ENCODE measurements at regions not wholly inside any gene's neighbourhood (a gene's known extent, or its start where the extent isn't known, plus 50 kb on each side); places are given as distances from the start of the nearest gene placed in this dataset.

DNA sequence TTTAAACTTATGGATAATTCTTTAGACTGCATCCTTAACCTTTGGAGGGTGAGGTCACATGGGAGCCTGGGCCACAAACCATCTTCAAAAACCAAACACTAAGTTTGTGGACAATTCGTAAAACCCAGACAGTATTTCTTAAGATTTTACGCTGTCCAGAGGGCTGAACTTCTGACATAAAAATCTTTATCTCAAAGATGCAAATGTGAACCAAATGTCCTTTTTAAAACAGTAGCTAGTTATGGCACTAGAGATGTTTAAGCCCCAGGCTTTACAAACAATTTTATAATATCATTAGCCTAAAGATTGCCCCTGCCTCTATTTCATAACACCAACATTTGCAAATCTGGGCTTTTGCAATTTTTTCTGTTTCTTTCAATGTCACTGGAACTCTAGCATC lies 287.2 kb downstream of the SATB1 start:
- no peaks in the 10 kb centered on the region for H3K79me2 ChIP-seq (ENCODE audit: control insufficient read depth in 1 of 2, insufficient read depth in 2 of 2, low read length in 2 of 2)
- H3K4me2 ChIP-seq (ENCODE audit: insufficient read depth in 1 of 2, low read depth in 2 of 2, low read length in 2 of 2), result no peak overlapping the region
- no peak overlapping the region for H4K5ac ChIP-seq (ENCODE audit: insufficient read length, low read depth, low read length)
- FAIRE-seq (no peak), DNase-seq (ENCODE audit: low read depth in 1 of 2, low spot score in 2 of 2) (no peak)
- H3K4me3 ChIP-seq (ENCODE audit: extremely low read depth in 1 of 4, insufficient read depth in 2 of 4, low read depth in 3 of 4, low read length in 4 of 4), result no peak overlapping the region
- no peak overlapping the region for H2BK5ac ChIP-seq (ENCODE audit: low read depth, low read length)
- no peak overlapping the region for H3K56ac ChIP-seq (replicated peaks; ENCODE audit: insufficient read length, low read depth, low read length)
- H4K91ac ChIP-seq (replicated peaks; ENCODE audit: insufficient read length, low read length), result no peak overlapping the region
- H3K23ac ChIP-seq (ENCODE audit: insufficient read length), result no peak overlapping the region
- H4K8ac ChIP-seq (ENCODE audit: extremely low read depth, insufficient read depth, low read length), result no peak overlapping the region
- POLR2A ChIA-PET (ENCODE audit: partially characterized antibody), result interaction anchor here (0.9 kb wide), 1 partner anchor 25 kb away, joined by 3 read pairs; no protein-coding TSS in a partner anchor
- H2BK15ac ChIP-seq (ENCODE audit: low read length), result no peak overlapping the region
- H2BK120ac ChIP-seq (replicated peaks; ENCODE audit: low read depth, low read length), result no peak overlapping the region
- CTCF ChIA-PET (ENCODE audit: partially characterized antibody), result interaction anchor here (0.6 kb wide), 1 partner anchor 144 kb away, joined by 3 read pairs; no protein-coding TSS in a partner anchor
- no peaks in the 10 kb centered on the region for H3K23me2 ChIP-seq (ENCODE audit: low read depth, low read length)
- H2BK20ac ChIP-seq (ENCODE audit: low read length), result no peak overlapping the region
- 96% methylated on average over 2 of the region's 2 CpGs; no CpG with 5 or more reads in 1 of the 2 experiments for WGBS, 2 experiments (ENCODE audit: extremely low coverage in 1 of 2, insufficient coverage in 1 of 2, insufficient read length in 1 of 2, insufficient replicate concordance in 2 of 2, low coverage in 1 of 2, low lambda C conversion rate in 2 of 2, missing lambda C conversion rate in 1 of 2)
- H2AK5ac ChIP-seq (ENCODE audit: low read depth, low read length), result no peak overlapping the region
- H3K9ac ChIP-seq (replicated peaks in 1 of 4; ENCODE audit: extremely low read depth in 1 of 4, low read depth in 3 of 4, low read length in 3 of 4), result no peak overlapping the region
- no peak overlapping the region for H3K18ac ChIP-seq (ENCODE audit: extremely low read depth, low read length)
- H3K4ac ChIP-seq (replicated peaks; ENCODE audit: insufficient read length, low read depth, low read length), result no peak overlapping the region
- H2BK12ac ChIP-seq (ENCODE audit: low read depth, low read length), result no peak overlapping the region
- H3K27me3 ChIP-seq (replicated peaks in 1 of 4; ENCODE audit: control insufficient read depth in 3 of 4, extremely low read depth in 1 of 4, insufficient read depth in 3 of 4, low read length in 3 of 4), result no peaks in the 10 kb centered on the region
- no peak overlapping the region for H3K14ac ChIP-seq (ENCODE audit: insufficient read length)
- no peaks in the 10 kb centered on the region for H3K36me3 ChIP-seq (ENCODE audit: control insufficient read depth in 2 of 4, insufficient read depth in 4 of 4, low read length in 3 of 4)
- no peaks in the 10 kb centered on the region for H3K9me3 ChIP-seq (ENCODE audit: insufficient read depth in 2 of 2, low read depth in 1 of 2, low read length in 1 of 2)
- no peaks in the 10 kb centered on the region for H4K20me1 ChIP-seq (replicated peaks in 1 of 2; ENCODE audit: control insufficient read depth in 1 of 2, insufficient read depth in 2 of 2, low read length in 2 of 2)
- no peak overlapping the region for H2AFZ ChIP-seq (ENCODE audit: low read length)
- no peaks in the 10 kb centered on the region for H3K79me1 ChIP-seq (ENCODE audit: low read depth, low read length)
- peaks cover 0 to 3% (median 0%) of the 10 kb centered on the region in 4 experiments; a peak in 2 of 7 replicates for H3K4me1 ChIP-seq (replicated peaks in 1 of 4; ENCODE audit: control insufficient read depth in 3 of 4, insufficient read depth in 4 of 4, low read length in 3 of 4)
- H3K27ac ChIP-seq (ENCODE audit: low read depth, low read length), result no peak overlapping the region

Data from H1 (cell line).